Endothelial cell of umbilical vein (primary cell): ENCODE measurements at regions not wholly inside any gene's neighbourhood (a gene's known extent, or its start where the extent isn't known, plus 50 kb on each side); places are given as distances from the start of the nearest gene placed in this dataset.

Experiments
- BruUV-seq: library from RNA; stranded (reverse); fragments of 400-500 nt; replicated peaks from 2 replicates; lab custom pipeline; 2021; lab: Mats Ljungman, UMichigan
- CTCF ChIA-PET: fragments of 300-600, 350-600 bp; sonication (Branson Sonifier 250); formaldehyde crosslinking; loops from one replicate; lab custom pipeline; 2021; ENCODE audit warnings: antibody characterized with exemption, inconsistent platforms; lab: Charles Lee
- POLR2A ChIA-PET: fragments of 300-600, 350-600 bp; sonication (Branson Sonifier 250); formaldehyde crosslinking; loops from one replicate; lab custom pipeline; 2021; ENCODE audit warnings: antibody characterized with exemption, inconsistent platforms; lab: Charles Lee
- DNase-seq: peaks from one replicate; pipeline ENCODE4 v3.0.0-alpha.2; 2011; ENCODE audit warnings: low read depth, low spot score
- FAIRE-seq: peaks from 2 replicates; lab custom pipeline; 2011; peaks lifted over from hg19 to GRCh38; lab: Jason Lieb, UNC
- H2AFZ ChIP-seq: 2 replicates; pipeline ENCODE4 v1.6.0; 2012; ENCODE audit warnings: low read depth, low read length, control low read depth, inconsistent platforms
- H3K27ac ChIP-seq: 2 replicates; pipeline ENCODE4 v1.5.1; 2011; ENCODE audit warnings: low read depth, mild to moderate bottlenecking, control low read depth, low read length, moderate library complexity; ENCODE audit not compliant: insufficient read depth
- H3K27me3 ChIP-seq, 2 experiments: 2 replicates each; pipeline versions ENCODE4 v1.6.0 to v1.6.1; 2011; ENCODE audit warnings: low read length in 2 of 2, mixed read lengths in 1 of 2; ENCODE audit not compliant: control insufficient read depth in 2 of 2, insufficient read depth in 2 of 2
- H3K36me3 ChIP-seq, 2 experiments: 2 replicates in 1 of 2; 3 replicates in 1 of 2; pipeline ENCODE4 v1.5.1; 2011; ENCODE audit warnings: low read length in 2 of 2, mild to moderate bottlenecking in 1 of 2, moderate library complexity in 1 of 2; ENCODE audit not compliant: control insufficient read depth in 2 of 2, insufficient read depth in 2 of 2; ENCODE audit errors: extremely low read depth in 1 of 2
- H3K4me1 ChIP-seq: 3 replicates; pipeline ENCODE4 v1.5.1; 2011; ENCODE audit warnings: mild to moderate bottlenecking, low read length; ENCODE audit not compliant: control insufficient read depth, insufficient read depth; ENCODE audit errors: extremely low read depth
- H3K4me2 ChIP-seq: 2 replicates; pipeline ENCODE4 v1.6.1; 2011; ENCODE audit warnings: low read length, control low read depth, mixed read lengths; ENCODE audit not compliant: insufficient read depth
- H3K4me3 ChIP-seq, 3 experiments: fragments of 200-600 bp in 1 of 3; sonication (generic), shearing (Covaris generic) in 1 of 3; replicated peaks in 1 of 3; 2 replicates each; pipeline ENCODE4 v1.5.1; 2011 to 2016; ENCODE audit warnings: control low read depth in 3 of 3, low read length in 3 of 3, mild to moderate bottlenecking in 2 of 3, inconsistent platforms in 1 of 3, low read depth in 1 of 3, moderate library complexity in 1 of 3; ENCODE audit not compliant: insufficient read depth in 1 of 3
- H3K79me2 ChIP-seq: 2 replicates; pipeline ENCODE4 v1.6.0; 2012; ENCODE audit warnings: low read length, inconsistent platforms; ENCODE audit not compliant: control insufficient read depth, insufficient read depth
- H3K9ac ChIP-seq: replicated peaks from 2 replicates; pipeline ENCODE3; 2011; ENCODE audit warnings: low read length, control low read depth; ENCODE audit not compliant: insufficient read depth; ENCODE audit errors: extremely low read depth
- H3K9me1 ChIP-seq: replicated peaks from 3 replicates; pipeline ENCODE4 v1.6.0; 2011; ENCODE audit warnings: mild to moderate bottlenecking, low read length; ENCODE audit not compliant: control insufficient read depth, insufficient read depth; ENCODE audit errors: extremely low read depth
- H3K9me3 ChIP-seq: replicated peaks from 2 replicates; pipeline ENCODE4 v1.5.1; 2012; ENCODE audit warnings: low read length, inconsistent platforms; ENCODE audit not compliant: control insufficient read depth, insufficient read depth
- H4K20me1 ChIP-seq: replicated peaks from 2 replicates; pipeline ENCODE3; 2011; ENCODE audit warnings: mild to moderate bottlenecking, low read length; ENCODE audit not compliant: control insufficient read depth, insufficient read depth; ENCODE audit errors: extremely low read depth
- EZH2 ChIP-seq: IDR thresholded peaks from 2 replicates; pipeline ENCODE4 v1.6.1; 2012; ENCODE audit warnings: borderline replicate concordance, low read depth, mild to moderate bottlenecking, moderate library complexity, low read length, inconsistent platforms; ENCODE audit not compliant: severe bottlenecking
- FOS ChIP-seq: IDR thresholded peaks from 2 replicates; pipeline ENCODE4 v1.6.1; 2011; ENCODE audit warnings: mild to moderate bottlenecking, low read length, moderate library complexity, borderline replicate concordance; ENCODE audit not compliant: insufficient read depth
- GATA2 ChIP-seq: IDR thresholded peaks from 2 replicates; pipeline ENCODE4 v1.7.0; 2011; ENCODE audit warnings: low read depth, mild to moderate bottlenecking, moderate library complexity, mixed read lengths, low read length; ENCODE audit not compliant: insufficient read length, insufficient read depth
- JUN ChIP-seq: IDR thresholded peaks from 2 replicates; pipeline ENCODE4 v1.6.1; 2011; ENCODE audit warnings: borderline replicate concordance, low read depth; ENCODE audit not compliant: insufficient read length, insufficient read depth
- MYC ChIP-seq: IDR thresholded peaks from one replicate; pipeline ENCODE4 v1.6.1; 2011; ENCODE audit warnings: mild to moderate bottlenecking, low read depth, low read length
- POLR2A ChIP-seq: IDR thresholded peaks from 2 replicates; pipeline ENCODE4 v1.6.1; 2012; ENCODE audit warnings: low read depth, mild to moderate bottlenecking, control low read depth, low read length
- POLR2AphosphoS5 ChIP-seq: IDR thresholded peaks from 2 replicates; pipeline ENCODE4 v1.6.1; 2012; ENCODE audit warnings: low read depth, mild to moderate bottlenecking, control low read depth, low read length, moderate library complexity; ENCODE audit not compliant: insufficient read depth
- dilution Hi-C: fragments of 300-500 bp; cut with MboI; formaldehyde crosslinking; loops from one replicate; pipeline ENCODE4 v1.15.0; 2019; ENCODE audit warnings: low sequenced_read_pairs; ENCODE audit not compliant: extremely low pct_ligation_motif_present
- intact Hi-C: fragments of 100-400 bp; cut with micrococcal nuclease; formaldehyde crosslinking; loops from one replicate; pipeline ENCODE4 v1.10.0; 2022
- TF ChIP-seq, protein P1 (sequence below), 2 donors: IDR thresholded peaks; 1 replicate in 1 of 2; 2 replicates in 1 of 2; pipeline ENCODE4 v1.5.1; 2011; ENCODE audit warnings: low read length in 2 of 2, mild to moderate bottlenecking in 2 of 2, moderate library complexity in 2 of 2, control low read depth in 1 of 2, inconsistent platforms in 1 of 2, low read depth in 1 of 2; ENCODE audit not compliant: insufficient read depth in 1 of 2; ENCODE audit errors: extremely low read depth in 1 of 2
- TF ChIP-seq, protein P2 (sequence below): IDR thresholded peaks from 2 replicates; pipeline ENCODE4 v1.6.1; 2011; ENCODE audit not compliant: insufficient read depth, insufficient read length

DNA sequence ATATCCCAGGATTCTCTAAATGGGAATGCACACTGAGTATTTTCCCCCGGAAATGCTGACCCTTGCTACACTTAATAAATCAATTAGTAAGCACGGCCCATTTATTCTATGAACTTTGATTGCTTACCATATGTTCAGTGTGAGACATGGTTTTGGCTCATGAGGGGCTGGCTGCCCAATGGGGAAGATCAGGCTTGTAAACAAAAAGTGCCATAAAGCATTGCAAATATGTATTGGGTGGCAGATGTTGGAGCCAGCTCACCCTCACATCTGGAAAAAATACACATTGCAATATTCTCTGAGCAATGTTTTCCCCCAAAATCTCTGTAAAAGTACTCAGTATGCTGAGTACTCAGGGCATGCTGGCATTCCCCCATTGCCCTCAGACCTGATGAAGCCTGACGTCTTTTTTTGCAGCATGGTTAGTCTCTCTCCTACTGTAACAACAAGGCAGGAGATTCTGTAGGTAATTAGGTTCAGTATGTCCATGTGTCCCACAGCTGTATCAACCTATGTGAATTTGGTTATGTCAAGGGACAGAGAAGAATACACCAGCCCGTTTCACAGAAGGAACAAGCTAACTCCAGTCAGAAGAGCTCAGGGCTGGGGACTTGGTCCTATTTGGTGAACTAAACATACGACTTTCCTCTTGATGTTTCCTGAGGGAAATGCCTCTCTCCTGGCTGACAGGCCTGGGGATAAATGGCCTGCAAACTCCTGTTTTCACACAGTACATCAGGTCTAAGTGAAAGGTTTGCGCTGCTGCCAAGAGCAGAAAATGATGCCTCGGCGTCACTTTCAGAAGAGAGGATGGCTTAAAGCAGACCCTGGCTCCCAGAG, 202.4 kb downstream of the INSIG2 start:
- no peaks in the 10 kb centered on the region for H3K79me2 ChIP-seq
- no peak for TF ChIP-seq POLR2AphosphoS5
- no peak for TF ChIP-seq EZH2
- no peak for TF ChIP-seq FOS
- TF ChIP-seq MYC: no peak
- TF ChIP-seq, protein P1, sequence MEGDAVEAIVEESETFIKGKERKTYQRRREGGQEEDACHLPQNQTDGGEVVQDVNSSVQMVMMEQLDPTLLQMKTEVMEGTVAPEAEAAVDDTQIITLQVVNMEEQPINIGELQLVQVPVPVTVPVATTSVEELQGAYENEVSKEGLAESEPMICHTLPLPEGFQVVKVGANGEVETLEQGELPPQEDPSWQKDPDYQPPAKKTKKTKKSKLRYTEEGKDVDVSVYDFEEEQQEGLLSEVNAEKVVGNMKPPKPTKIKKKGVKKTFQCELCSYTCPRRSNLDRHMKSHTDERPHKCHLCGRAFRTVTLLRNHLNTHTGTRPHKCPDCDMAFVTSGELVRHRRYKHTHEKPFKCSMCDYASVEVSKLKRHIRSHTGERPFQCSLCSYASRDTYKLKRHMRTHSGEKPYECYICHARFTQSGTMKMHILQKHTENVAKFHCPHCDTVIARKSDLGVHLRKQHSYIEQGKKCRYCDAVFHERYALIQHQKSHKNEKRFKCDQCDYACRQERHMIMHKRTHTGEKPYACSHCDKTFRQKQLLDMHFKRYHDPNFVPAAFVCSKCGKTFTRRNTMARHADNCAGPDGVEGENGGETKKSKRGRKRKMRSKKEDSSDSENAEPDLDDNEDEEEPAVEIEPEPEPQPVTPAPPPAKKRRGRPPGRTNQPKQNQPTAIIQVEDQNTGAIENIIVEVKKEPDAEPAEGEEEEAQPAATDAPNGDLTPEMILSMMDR (IDR thresholded peaks at IDR 0.05; ENCODE audit: extremely low read depth in 1 of 2, insufficient read depth in 1 of 2, low read depth in 1 of 2, low read length in 2 of 2): no peak
- TF ChIP-seq POLR2A: no peak
- TF ChIP-seq GATA2: no peak
- TF ChIP-seq, protein P2, sequence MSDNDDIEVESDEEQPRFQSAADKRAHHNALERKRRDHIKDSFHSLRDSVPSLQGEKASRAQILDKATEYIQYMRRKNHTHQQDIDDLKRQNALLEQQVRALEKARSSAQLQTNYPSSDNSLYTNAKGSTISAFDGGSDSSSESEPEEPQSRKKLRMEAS: no peak
- TF ChIP-seq JUN: no peak
- no TSS peak for BruUV-seq
- FAIRE-seq (no peak), DNase-seq (no peak)
- H3K4me2 ChIP-seq: no peak overlapping the region
- H3K9me3 ChIP-seq: no peaks in the 10 kb centered on the region
- no peaks in the 10 kb centered on the region for H3K9me1 ChIP-seq
- H3K27ac ChIP-seq: no peak overlapping the region
- no peaks in the 10 kb centered on the region for H3K4me1 ChIP-seq
- ChIA-PET POLR2A (no interaction called here), CTCF (no interaction called here)
- no peak overlapping the region for H2AFZ ChIP-seq
- H4K20me1 ChIP-seq: no peaks in the 10 kb centered on the region
- dilution Hi-C loops (no loop called here), intact Hi-C loops (no loop called here)
- H3K9ac ChIP-seq: no peak overlapping the region
- H3K36me3 ChIP-seq: no peaks in the 10 kb centered on the region
- H3K27me3 ChIP-seq: no peaks in the 10 kb centered on the region
- H3K4me3 ChIP-seq: no peak overlapping the region
